Epithelial cell of proximal tubule (primary cell): ENCODE measurements at regions not wholly inside any gene's neighbourhood (a gene's known extent, or its start where the extent isn't known, plus 50 kb on each side); places are given as distances from the start of the nearest gene placed in this dataset.
"Not testable (repeated sequence)": the region's sequence is repeated elsewhere in the genome, so short reads cannot be mapped to it uniquely, and the experiment has no call there.

Source experiments
- DNase-seq: peaks from one replicate; pipeline ENCODE4 v3.0.0-alpha.2; 2011; ENCODE audit warnings: low read depth
- H3K4me3 ChIP-seq: 2 replicates; pipeline ENCODE4 v1.5.1; 2011; ENCODE audit warnings: low read depth, mild to moderate bottlenecking, low read length
- CTCF ChIP-seq: conservative IDR thresholded peaks from 2 replicates; pipeline ENCODE4 v1.5.1; 2012; ENCODE audit warnings: low read depth, mild to moderate bottlenecking, low read length

GRCh38 chr6:72466971-72467566, 154.8 kb upstream of the KCNQ5 start:
- no peak for TF ChIP-seq CTCF
- no peak overlapping the region for H3K4me3 ChIP-seq
- no peak for DNase-seq

- not testable (repeated sequence) for H3K4me3 ChIP-seq
Measured at GRCh38 chr6:72469406-72469983, 152.4 kb upstream of the KCNQ5 start.

GRCh38 chr6:72476051-72476450, 145.8 kb upstream of the KCNQ5 start:
- no peak for TF ChIP-seq CTCF
- no peak overlapping the region for H3K4me3 ChIP-seq
- no peak for DNase-seq

More at GRCh38 chr6:72469406-72469983, 152.4 kb upstream of the KCNQ5 start:
- not testable (repeated sequence) for DNase-seq

- no peak for TF ChIP-seq CTCF
- DNase-seq, result no peak
Measured at GRCh38 chr6:72476646-72477045, 145.2 kb upstream of the KCNQ5 start.

GRCh38 chr6:72495441-72495840, 126.4 kb upstream of the KCNQ5 start:
- no peak for TF ChIP-seq CTCF
- H3K4me3 ChIP-seq, result no peak overlapping the region
- no peak for DNase-seq

More at GRCh38 chr6:72476646-72477045, 145.2 kb upstream of the KCNQ5 start:
- H3K4me3 ChIP-seq, result no peak overlapping the region

- no peak for TF ChIP-seq CTCF
- DNase-seq, result no peak
- no peak overlapping the region for H3K4me3 ChIP-seq
Measured at GRCh38 chr6:72497186-72497585, 124.7 kb upstream of the KCNQ5 start.

- no peak overlapping the region for H3K4me3 ChIP-seq
- TF ChIP-seq CTCF, result no peak
- DNase-seq, result no peak
Measured at GRCh38 chr6:72500669-72501068, 121.2 kb upstream of the KCNQ5 start.
